Pancreas (tissue), 10 donors: ENCODE measurements at regions not wholly inside any gene's neighbourhood (a gene's known extent, or its start where the extent isn't known, plus 50 kb on each side); places are given as distances from the start of the nearest gene placed in this dataset.

ENCODE experiments used
- ATAC-seq, 4 donors: fragments of 200-7000 bp; cut with Tn5 transposase; one replicate each; pipeline versions ENCODE4 v1.8.0 to v1.9.1; 2020; ENCODE audit warnings: mild to moderate bottlenecking in 4 of 4, moderate library complexity in 4 of 4
- DNase-seq, 6 donors: peaks; one replicate each; pipeline ENCODE4 v3.0.0-alpha.2; 2020
- FAIRE-seq: peaks from 2 replicates; lab custom pipeline; 2012; peaks lifted over from hg19 to GRCh38; lab: Jason Lieb, UNC
- H3K27ac ChIP-seq, 4 donors: fragments of 200-600 bp; sonication (generic); 1 replicate in 3 of 4; 2 replicates in 1 of 4; pipeline versions ENCODE4 v1.5.0 to v1.8.0; 2020
- H3K27me3 ChIP-seq, 4 donors: fragments of 200-600 bp; one replicate each; pipeline ENCODE4 v1.8.0; 2021
- H3K36me3 ChIP-seq, 3 donors: fragments of 200-600 bp; sonication (generic) in 1 of 3; one replicate each; pipeline versions ENCODE4 v1.5.0 to v1.8.0; 2020 to 2021
- H3K4me1 ChIP-seq, 3 donors: fragments of 200-600 bp; one replicate each; pipeline ENCODE4 v1.8.0; 2021
- H3K4me3 ChIP-seq, 4 donors: fragments of 200-600 bp; sonication (generic) in 2 of 4; one replicate each; pipeline versions ENCODE4 v1.5.0 to v1.8.0; 2020 to 2021
- H3K9me3 ChIP-seq, 4 donors: fragments of 200-600 bp; one replicate each; pipeline ENCODE4 v1.8.0; 2021
- WGBS, 2 donors: extraction: QIAGEN DNeasy Blood & Tissue Kit; methylation state at CpG; one replicate each; pipeline ENCODE4 v1.1.7; 2013; 5-methylcytosine and 5-hydroxymethylcytosine counted together
- intact Hi-C, 3 donors: fragments of 100-400 bp; cut with DNase I; formaldehyde crosslinking; loops; one replicate each; pipeline versions ENCODE4 v1.11.1 to v1.14.2; 2022
- TF ChIP-seq, protein P1 (sequence below), 4 donors: fragments of 200-600 bp; sonication (generic) in 3 of 4; IDR thresholded peaks; one replicate each; pipeline versions ENCODE4 v1.5.0 to v1.8.0; 2021; ENCODE audit warnings: antibody characterized with exemption in 4 of 4
- donor health status: healthy with polysubstance abuse.
- donor health status: DM: no; HTN: no; CAD: no; lungs with moderate emphysema.
- donor health status: DM: no; HTN: no; CAD: no.
- donor health status: control.
- donor health status: control.
- donor health status: Bipolar disorder and iron deficiency.
- donor health status: DM: yes; HTN: yes; CAD: no.
- donor health status: DM: no; HTN: no; CAD: no.
- donor health status: DM: no; HTN: no; CAD: no.
- donor health status: DM: yes; HTN: yes; CAD: no.

GRCh38 chr19:33887891-33888290, 91.2 kb downstream of the KCTD15 start:
- ATAC-seq (peak in 3 of 4 donors; percentile 43 to 51 (median 48)), DNase-seq (peak; percentile 39 to 79 (median 58)), FAIRE-seq (no peak)
- H3K4me3 ChIP-seq, result no peak overlapping the region
- H3K27ac ChIP-seq, result peak overlapping the region in 1 of 4 donors; percentile 19
- 13 to 21% methylated on average over 11 of the region's 11 CpGs for WGBS, 2 donors
- H3K9me3 ChIP-seq, result no peaks in the 10 kb centered on the region
- TF ChIP-seq, protein P1, sequence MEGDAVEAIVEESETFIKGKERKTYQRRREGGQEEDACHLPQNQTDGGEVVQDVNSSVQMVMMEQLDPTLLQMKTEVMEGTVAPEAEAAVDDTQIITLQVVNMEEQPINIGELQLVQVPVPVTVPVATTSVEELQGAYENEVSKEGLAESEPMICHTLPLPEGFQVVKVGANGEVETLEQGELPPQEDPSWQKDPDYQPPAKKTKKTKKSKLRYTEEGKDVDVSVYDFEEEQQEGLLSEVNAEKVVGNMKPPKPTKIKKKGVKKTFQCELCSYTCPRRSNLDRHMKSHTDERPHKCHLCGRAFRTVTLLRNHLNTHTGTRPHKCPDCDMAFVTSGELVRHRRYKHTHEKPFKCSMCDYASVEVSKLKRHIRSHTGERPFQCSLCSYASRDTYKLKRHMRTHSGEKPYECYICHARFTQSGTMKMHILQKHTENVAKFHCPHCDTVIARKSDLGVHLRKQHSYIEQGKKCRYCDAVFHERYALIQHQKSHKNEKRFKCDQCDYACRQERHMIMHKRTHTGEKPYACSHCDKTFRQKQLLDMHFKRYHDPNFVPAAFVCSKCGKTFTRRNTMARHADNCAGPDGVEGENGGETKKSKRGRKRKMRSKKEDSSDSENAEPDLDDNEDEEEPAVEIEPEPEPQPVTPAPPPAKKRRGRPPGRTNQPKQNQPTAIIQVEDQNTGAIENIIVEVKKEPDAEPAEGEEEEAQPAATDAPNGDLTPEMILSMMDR (IDR thresholded peaks at IDR 0.05), result no peak
- no peaks in the 10 kb centered on the region for H3K36me3 ChIP-seq
- H3K27me3 ChIP-seq, result no peaks in the 10 kb centered on the region
- H3K4me1 ChIP-seq, result peaks cover 16 to 25% (median 20%) of the 10 kb centered on the region in 3 donors
- intact Hi-C loops, result no loop called here

DNA sequence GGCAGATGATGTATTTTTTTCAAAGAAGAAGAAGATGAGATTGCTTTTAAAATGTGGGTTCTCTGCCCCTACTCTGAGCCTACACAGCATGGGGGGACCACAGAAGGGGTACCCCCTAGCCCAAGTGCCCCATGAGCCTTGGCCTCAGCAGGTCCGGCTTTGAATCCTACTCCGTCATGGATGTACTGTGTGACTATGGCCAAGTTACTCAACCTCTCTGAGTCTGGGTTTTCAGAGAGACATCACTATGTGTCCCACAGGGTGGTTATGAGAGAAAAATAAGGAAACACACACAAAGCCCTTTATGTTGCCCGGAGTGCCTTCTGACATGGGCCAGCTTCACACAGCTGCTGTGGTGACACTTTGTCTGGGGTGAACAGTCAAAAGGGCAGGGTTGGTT, 92.0 kb downstream of the KCTD15 start:
- 94 to 97% methylated on average over 3 of the region's 3 CpGs for WGBS, 2 donors
- Histone ChIP-seq H3K4me1 (peaks cover 12 to 17% (median 16%) of the 10 kb centered on the region in 3 donors), H3K27ac (no peak overlapping the region), H3K36me3 (no peaks in the 10 kb centered on the region), H3K9me3 (no peaks in the 10 kb centered on the region), H3K27me3 (no peaks in the 10 kb centered on the region), H3K4me3 (no peak overlapping the region)
- intact Hi-C loops, result no loop called here
- TF ChIP-seq, protein P1 (IDR thresholded peaks at IDR 0.05), result no peak
- FAIRE-seq (no peak), DNase-seq (no peak), ATAC-seq (no peak)

- no peak overlapping the region for H3K27ac ChIP-seq
- no peak for ATAC-seq
- no peaks in the 10 kb centered on the region for H3K27me3 ChIP-seq
- no peaks in the 10 kb centered on the region for H3K9me3 ChIP-seq
- WGBS, 2 donors, result 89 to 95% methylated on average over 2 of the region's 2 CpGs
- H3K36me3 ChIP-seq, result no peaks in the 10 kb centered on the region
- peaks cover 5 to 9% (median 6%) of the 10 kb centered on the region in 3 donors for H3K4me1 ChIP-seq
- intact Hi-C loops, result no loop called here
- TF ChIP-seq, protein P1 (IDR thresholded peaks at IDR 0.05), result no peak
- FAIRE-seq, result no peak
- H3K4me3 ChIP-seq, result no peak overlapping the region
- no peak for DNase-seq
Measured at GRCh38 chr19:33890569-33890968, 93.9 kb downstream of the KCTD15 start.

DNA sequence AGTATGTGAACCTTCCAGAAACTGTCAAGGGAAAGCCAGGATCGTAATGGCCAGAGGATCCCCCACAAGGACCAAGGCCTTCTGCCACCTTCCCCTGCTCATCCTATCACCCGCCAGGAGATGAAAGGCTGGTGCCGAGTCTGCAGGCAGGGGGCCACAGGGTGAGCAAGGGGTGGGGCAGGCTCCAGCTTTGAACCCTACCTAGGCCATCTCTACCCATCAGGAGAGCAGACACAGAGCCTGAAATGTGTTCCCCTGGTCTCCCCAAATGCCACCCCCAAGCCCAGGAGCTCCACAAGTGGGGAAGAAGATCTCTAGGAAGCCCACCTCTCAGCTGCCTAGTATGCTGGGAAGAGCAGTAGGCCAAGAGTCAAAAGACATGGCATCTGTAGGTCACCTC, 95.1 kb downstream of the KCTD15 start:
- Histone ChIP-seq H3K4me3 (no peak overlapping the region), H3K9me3 (no peaks in the 10 kb centered on the region), H3K36me3 (no peaks in the 10 kb centered on the region), H3K27me3 (no peaks in the 10 kb centered on the region), H3K27ac (no peak overlapping the region), H3K4me1 (peaks cover 5 to 9% (median 6%) of the 10 kb centered on the region in 3 donors)
- FAIRE-seq (no peak), ATAC-seq (no peak), DNase-seq (no peak)
- TF ChIP-seq, protein P1 (IDR thresholded peaks at IDR 0.05), result no peak
- intact Hi-C loops, result no loop called here
- WGBS, 2 donors, result 88 to 91% methylated on average over 3 of the region's 3 CpGs

- DNase-seq, result no peak
- no peaks in the 10 kb centered on the region for H3K9me3 ChIP-seq
- no peaks in the 10 kb centered on the region for H3K4me1 ChIP-seq
- H3K27me3 ChIP-seq, result no peaks in the 10 kb centered on the region
- 77 to 88% methylated on average over 11 of the region's 11 CpGs for WGBS, 2 donors
- intact Hi-C loops, result no loop called here
- FAIRE-seq, result no peak
- no peak for ATAC-seq
- H3K36me3 ChIP-seq, result no peaks in the 10 kb centered on the region
- TF ChIP-seq, protein P1 (IDR thresholded peaks at IDR 0.05), result no peak
- H3K27ac ChIP-seq, result no peak overlapping the region
- H3K4me3 ChIP-seq, result no peak overlapping the region
Measured at GRCh38 chr19:33894787-33895186, 98.1 kb downstream of the KCTD15 start.
